Forelimb muscle (tissue), 1 donor: ENCODE measurements at regions not wholly inside any gene's neighbourhood (a gene's known extent, or its start where the extent isn't known, plus 50 kb on each side); places are given as distances from the start of the nearest gene placed in this dataset.

ENCODE experiments used
- DNase-seq: peaks from one replicate; pipeline ENCODE4 v3.0.0-alpha.2; 2013; ENCODE audit warnings: low read depth

- no peak for DNase-seq
Measured at GRCh38 chr4:3343358-3343757, 50.5 kb downstream of the RGS12 start.

- no peak for DNase-seq
Measured at GRCh38 chr4:3344104-3344503, 51.3 kb downstream of the RGS12 start.

- no peak for DNase-seq
Measured at GRCh38 chr4:3344596-3344995, 51.8 kb downstream of the RGS12 start.

GRCh38 chr4:3345384-3345783 is 52.6 kb downstream of the RGS12 start:
- no peak for DNase-seq

GRCh38 chr4:3346146-3346545 is 53.3 kb downstream of the RGS12 start:
- peak; percentile 52 for DNase-seq

- no peak for DNase-seq
Measured at GRCh38 chr4:3347871-3348270, 55.0 kb downstream of the RGS12 start.

GRCh38 chr4:3348621-3349020 is 55.8 kb downstream of the RGS12 start:
- no peak for DNase-seq

- no peak for DNase-seq
Measured at GRCh38 chr4:3349116-3349515, 56.3 kb downstream of the RGS12 start.

GRCh38 chr4:3351997-3352396 is 59.2 kb downstream of the RGS12 start:
- DNase-seq, result no peak

- no peak for DNase-seq
Measured at GRCh38 chr4:3352505-3352904, 59.7 kb downstream of the RGS12 start.

GRCh38 chr4:3352941-3353594 is 60.2 kb downstream of the RGS12 start:
- DNase-seq, result no peak

GRCh38 chr4:3353752-3354454 is 61.1 kb downstream of the RGS12 start:
- DNase-seq, result no peak

- no peak for DNase-seq
Measured at GRCh38 chr4:3354455-3354811, 61.6 kb downstream of the RGS12 start.

GRCh38 chr4:3355266-3355748 is 62.5 kb downstream of the RGS12 start:
- no peak for DNase-seq

- DNase-seq, result no peak
Measured at GRCh38 chr4:3358656-3359055, 65.8 kb downstream of the RGS12 start.

- DNase-seq, result no peak
Measured at GRCh38 chr4:3360777-3361176, 68.0 kb downstream of the RGS12 start.

GRCh38 chr4:3361406-3361805 is 68.6 kb downstream of the RGS12 start:
- no peak for DNase-seq

GRCh38 chr4:3361896-3362295 is 69.1 kb downstream of the RGS12 start:
- DNase-seq, result no peak

- no peak for DNase-seq
Measured at GRCh38 chr4:3362431-3363287, 69.8 kb downstream of the RGS12 start.

- DNase-seq, result no peak
Measured at GRCh38 chr4:3363411-3364141, 70.8 kb downstream of the RGS12 start.

GRCh38 chr4:3364199-3364598 is 71.4 kb downstream of the RGS12 start:
- no peak for DNase-seq
